Upper lobe of left lung (tissue), 4 donors: ENCODE measurements at regions not wholly inside any gene's neighbourhood (a gene's known extent, or its start where the extent isn't known, plus 50 kb on each side); places are given as distances from the start of the nearest gene placed in this dataset.

Source experiments
- EP300 ChIP-seq, 4 donors: sonication (generic); formaldehyde crosslinking; IDR thresholded peaks; one replicate each; pipeline ENCODE4 v1.5.1; 2017; ENCODE audit warnings: antibody characterized with exemption in 4 of 4, control low read depth in 2 of 4
- POLR2A ChIP-seq, 4 donors: fragments of 450-650 bp; IDR thresholded peaks; one replicate each; pipeline ENCODE4 v1.5.1; 2016 to 2017; ENCODE audit warnings: antibody characterized with exemption in 4 of 4, mild to moderate bottlenecking in 2 of 4
- POLR2AphosphoS5 ChIP-seq, 2 donors: sonication (generic); formaldehyde crosslinking; IDR thresholded peaks; one replicate each; pipeline ENCODE4 v1.5.1; 2017; ENCODE audit warnings: antibody characterized with exemption in 2 of 2
- TF ChIP-seq, protein P1 (sequence below), 6 experiments: fragments of 450-650 bp in 4 of 6; fragments of 200-600 bp in 2 of 6; sonication (generic) in 2 of 6; IDR thresholded peaks; one replicate each; pipeline ENCODE4 v1.5.1; 2016 to 2019; ENCODE audit warnings: antibody characterized with exemption in 6 of 6

DNA sequence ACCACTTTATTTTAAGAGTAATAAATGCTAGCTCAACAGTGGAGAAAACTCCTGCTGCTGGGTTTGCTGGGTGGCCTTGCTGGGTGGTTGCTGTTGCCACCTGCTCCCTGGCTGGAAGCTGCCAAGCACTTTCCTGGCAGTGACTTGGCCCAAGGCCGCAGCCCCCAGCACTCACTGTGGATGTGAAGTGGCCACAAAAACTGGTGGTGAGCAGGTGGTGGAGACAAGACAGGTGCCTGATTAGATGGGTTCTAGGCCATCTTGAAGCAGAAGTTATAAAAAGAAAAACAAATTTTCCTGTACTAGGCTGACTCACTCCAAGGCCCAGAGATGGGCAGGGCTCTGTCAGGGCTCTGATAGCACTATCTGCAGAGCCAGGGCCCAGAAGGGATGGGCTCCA lies 224.7 kb upstream of the NLRP1 start:
- TF ChIP-seq, protein P1, sequence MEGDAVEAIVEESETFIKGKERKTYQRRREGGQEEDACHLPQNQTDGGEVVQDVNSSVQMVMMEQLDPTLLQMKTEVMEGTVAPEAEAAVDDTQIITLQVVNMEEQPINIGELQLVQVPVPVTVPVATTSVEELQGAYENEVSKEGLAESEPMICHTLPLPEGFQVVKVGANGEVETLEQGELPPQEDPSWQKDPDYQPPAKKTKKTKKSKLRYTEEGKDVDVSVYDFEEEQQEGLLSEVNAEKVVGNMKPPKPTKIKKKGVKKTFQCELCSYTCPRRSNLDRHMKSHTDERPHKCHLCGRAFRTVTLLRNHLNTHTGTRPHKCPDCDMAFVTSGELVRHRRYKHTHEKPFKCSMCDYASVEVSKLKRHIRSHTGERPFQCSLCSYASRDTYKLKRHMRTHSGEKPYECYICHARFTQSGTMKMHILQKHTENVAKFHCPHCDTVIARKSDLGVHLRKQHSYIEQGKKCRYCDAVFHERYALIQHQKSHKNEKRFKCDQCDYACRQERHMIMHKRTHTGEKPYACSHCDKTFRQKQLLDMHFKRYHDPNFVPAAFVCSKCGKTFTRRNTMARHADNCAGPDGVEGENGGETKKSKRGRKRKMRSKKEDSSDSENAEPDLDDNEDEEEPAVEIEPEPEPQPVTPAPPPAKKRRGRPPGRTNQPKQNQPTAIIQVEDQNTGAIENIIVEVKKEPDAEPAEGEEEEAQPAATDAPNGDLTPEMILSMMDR (IDR thresholded peaks at IDR 0.05), result no peak
- TF ChIP-seq POLR2A (IDR thresholded peaks at IDR 0.05) (no peak), POLR2AphosphoS5 (IDR thresholded peaks at IDR 0.05) (no peak), EP300 (IDR thresholded peaks at IDR 0.05) (no peak)
